PFSK-1 (cell line): ENCODE measurements at regions not wholly inside any gene's neighbourhood (a gene's known extent, or its start where the extent isn't known, plus 50 kb on each side); places are given as distances from the start of the nearest gene placed in this dataset.

Experiments
- POLR2AphosphoS5 ChIP-seq: IDR thresholded peaks from 2 replicates; pipeline ENCODE4 v1.6.1; 2012; ENCODE audit warnings: low read depth, mild to moderate bottlenecking, control low read depth, low read length, moderate library complexity
- SIN3A ChIP-seq: IDR thresholded peaks from 2 replicates; pipeline ENCODE4 v1.6.1; 2012; ENCODE audit warnings: mild to moderate bottlenecking, low read length, moderate library complexity, borderline replicate concordance; ENCODE audit not compliant: insufficient read depth
- TAF1 ChIP-seq: IDR thresholded peaks from 2 replicates; pipeline ENCODE4 v1.6.1; 2012; ENCODE audit warnings: low read length, control low read depth, borderline replicate concordance; ENCODE audit not compliant: insufficient read depth
- TF ChIP-seq, protein P1 (sequence below), 2 experiments: IDR thresholded peaks; 2 replicates each; pipeline versions ENCODE4 v1.6.1 to v1.8.0; 2011 to 2012; ENCODE audit warnings: low read depth in 2 of 2, low read length in 2 of 2, control low read depth in 1 of 2, inconsistent platforms in 1 of 2, mild to moderate bottlenecking in 1 of 2, moderate library complexity in 1 of 2; ENCODE audit not compliant: insufficient read depth in 1 of 2

DNA sequence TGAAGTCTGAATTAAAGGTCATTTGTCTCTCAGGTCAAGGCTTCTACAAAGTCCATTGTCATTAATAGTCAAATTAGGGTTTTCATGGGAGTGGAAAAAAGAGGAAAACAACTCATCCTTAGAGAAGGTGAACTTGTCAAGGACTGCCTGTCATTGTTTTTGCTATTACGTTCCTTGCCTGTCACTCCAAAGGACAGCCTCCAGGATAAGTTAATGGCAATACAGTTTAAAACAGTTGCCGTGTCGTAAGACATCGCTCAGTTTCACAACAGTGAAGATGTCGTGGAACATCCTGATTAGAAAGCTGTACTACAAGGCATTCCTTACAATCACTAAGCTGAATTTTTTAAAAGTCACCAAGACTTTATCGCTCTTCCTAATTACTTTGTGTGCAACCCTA lies 466.8 kb upstream of the SMIM31 start:
- TF ChIP-seq POLR2AphosphoS5 (no peak), TAF1 (no peak), SIN3A (no peak)
- TF ChIP-seq, protein P1, sequence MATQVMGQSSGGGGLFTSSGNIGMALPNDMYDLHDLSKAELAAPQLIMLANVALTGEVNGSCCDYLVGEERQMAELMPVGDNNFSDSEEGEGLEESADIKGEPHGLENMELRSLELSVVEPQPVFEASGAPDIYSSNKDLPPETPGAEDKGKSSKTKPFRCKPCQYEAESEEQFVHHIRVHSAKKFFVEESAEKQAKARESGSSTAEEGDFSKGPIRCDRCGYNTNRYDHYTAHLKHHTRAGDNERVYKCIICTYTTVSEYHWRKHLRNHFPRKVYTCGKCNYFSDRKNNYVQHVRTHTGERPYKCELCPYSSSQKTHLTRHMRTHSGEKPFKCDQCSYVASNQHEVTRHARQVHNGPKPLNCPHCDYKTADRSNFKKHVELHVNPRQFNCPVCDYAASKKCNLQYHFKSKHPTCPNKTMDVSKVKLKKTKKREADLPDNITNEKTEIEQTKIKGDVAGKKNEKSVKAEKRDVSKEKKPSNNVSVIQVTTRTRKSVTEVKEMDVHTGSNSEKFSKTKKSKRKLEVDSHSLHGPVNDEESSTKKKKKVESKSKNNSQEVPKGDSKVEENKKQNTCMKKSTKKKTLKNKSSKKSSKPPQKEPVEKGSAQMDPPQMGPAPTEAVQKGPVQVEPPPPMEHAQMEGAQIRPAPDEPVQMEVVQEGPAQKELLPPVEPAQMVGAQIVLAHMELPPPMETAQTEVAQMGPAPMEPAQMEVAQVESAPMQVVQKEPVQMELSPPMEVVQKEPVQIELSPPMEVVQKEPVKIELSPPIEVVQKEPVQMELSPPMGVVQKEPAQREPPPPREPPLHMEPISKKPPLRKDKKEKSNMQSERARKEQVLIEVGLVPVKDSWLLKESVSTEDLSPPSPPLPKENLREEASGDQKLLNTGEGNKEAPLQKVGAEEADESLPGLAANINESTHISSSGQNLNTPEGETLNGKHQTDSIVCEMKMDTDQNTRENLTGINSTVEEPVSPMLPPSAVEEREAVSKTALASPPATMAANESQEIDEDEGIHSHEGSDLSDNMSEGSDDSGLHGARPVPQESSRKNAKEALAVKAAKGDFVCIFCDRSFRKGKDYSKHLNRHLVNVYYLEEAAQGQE (IDR thresholded peaks at IDR 0.05; ENCODE audit: insufficient read depth in 1 of 2, low read depth in 2 of 2, low read length in 2 of 2): no peak
